PC-9 (cell line): ENCODE measurements at regions not wholly inside any gene's neighbourhood (a gene's known extent, or its start where the extent isn't known, plus 50 kb on each side); places are given as distances from the start of the nearest gene placed in this dataset.

ENCODE experiments used
- BruUV-seq: library from RNA; stranded (reverse); fragments of 400-500 nt; replicated peaks from 2 replicates; lab custom pipeline; 2021; lab: Mats Ljungman, UMichigan
- CTCF ChIA-PET: fragments of 300-600 bp; sonication (Branson Sonifier 250); formaldehyde crosslinking; loops from one replicate; lab custom pipeline; 2022; ENCODE audit warnings: antibody characterized with exemption; lab: Charles Lee
- POLR2A ChIA-PET: fragments of 300-600 bp; sonication (Branson Sonifier 250); formaldehyde crosslinking; loops from one replicate; lab custom pipeline; 2022; ENCODE audit warnings: antibody characterized with exemption; ENCODE audit not compliant: unreplicated experiment; lab: Charles Lee
- DNase-seq, 2 experiments: peaks; one replicate each; pipeline versions ENCODE4 v3.0.0 to v3.0.0-alpha.2; 2015 to 2022; ENCODE audit warnings: mixed read lengths in 1 of 2
- H2AFZ ChIP-seq: fragments of 200-600 bp; sonication (generic); 2 replicates; pipeline ENCODE4 v1.8.1; 2017; ENCODE audit warnings: antibody characterized with exemption
- H3F3A ChIP-seq: fragments of 200-600 bp; sonication (generic); 2 replicates; pipeline ENCODE4 v1.8.1; 2017; ENCODE audit warnings: antibody characterized with exemption, mild to moderate bottlenecking, low read depth; ENCODE audit not compliant: insufficient read depth
- H3K27ac ChIP-seq: fragments of 200-600 bp; sonication (generic); 2 replicates; pipeline ENCODE4 v1.6.1; 2016; ENCODE audit warnings: mixed run types
- H3K27me3 ChIP-seq: fragments of 200-600 bp; sonication (generic); 2 replicates; pipeline ENCODE4 v1.6.1; 2016; ENCODE audit warnings: low read depth, mixed run types; ENCODE audit not compliant: insufficient read depth
- H3K36me3 ChIP-seq: fragments of 200-600 bp; sonication (generic); 2 replicates; pipeline ENCODE4 v1.6.1; 2016; ENCODE audit warnings: low read depth, mixed run types
- H3K4me1 ChIP-seq: fragments of 200-600 bp; sonication (generic); replicated peaks from 2 replicates; pipeline ENCODE4 v1.6.1; 2016; ENCODE audit warnings: mixed run types; ENCODE audit not compliant: insufficient read depth
- H3K4me2 ChIP-seq: fragments of 200-600 bp; sonication (generic); 2 replicates; pipeline ENCODE4 v1.6.1; 2017; ENCODE audit warnings: mixed run types
- H3K4me3 ChIP-seq: fragments of 200-600 bp; sonication (generic); 2 replicates; pipeline ENCODE4 v1.6.1; 2016; ENCODE audit warnings: mixed run types
- H3K79me2 ChIP-seq: fragments of 200-600 bp; sonication (generic); 2 replicates; pipeline ENCODE4 v1.6.1; 2017; ENCODE audit warnings: low read depth, mixed run types
- H3K9me2 ChIP-seq: fragments of 200-600 bp; sonication (generic); 2 replicates; pipeline ENCODE4 v1.8.1; 2017; ENCODE audit warnings: mild to moderate bottlenecking; ENCODE audit not compliant: insufficient read depth
- H3K9me3 ChIP-seq: fragments of 200-600 bp; sonication (generic); 2 replicates; pipeline ENCODE4 v1.8.1; 2016; ENCODE audit warnings: low read depth; ENCODE audit not compliant: insufficient read depth
- H4K20me1 ChIP-seq: fragments of 200-600 bp; sonication (generic); 2 replicates; pipeline ENCODE4 v1.8.1; 2017; ENCODE audit not compliant: insufficient read depth
- EZH2 ChIP-seq: fragments of 200-600 bp; sonication (generic); IDR thresholded peaks from 2 replicates; pipeline ENCODE4 v1.8.0; 2017; ENCODE audit warnings: antibody characterized with exemption, low read depth
- intact Hi-C: fragments of 100-400 bp; cut with micrococcal nuclease; formaldehyde crosslinking; loops from one replicate; pipeline ENCODE4 v1.10.0; 2022; ENCODE audit not compliant: unreplicated experiment
- TF ChIP-seq, protein P1 (sequence below): fragments of 200-600 bp; sonication (generic); conservative IDR thresholded peaks from 2 replicates; pipeline ENCODE4 v1.6.1; 2017; ENCODE audit warnings: mixed run types, antibody characterized with exemption, mild to moderate bottlenecking, moderate library complexity

DNA sequence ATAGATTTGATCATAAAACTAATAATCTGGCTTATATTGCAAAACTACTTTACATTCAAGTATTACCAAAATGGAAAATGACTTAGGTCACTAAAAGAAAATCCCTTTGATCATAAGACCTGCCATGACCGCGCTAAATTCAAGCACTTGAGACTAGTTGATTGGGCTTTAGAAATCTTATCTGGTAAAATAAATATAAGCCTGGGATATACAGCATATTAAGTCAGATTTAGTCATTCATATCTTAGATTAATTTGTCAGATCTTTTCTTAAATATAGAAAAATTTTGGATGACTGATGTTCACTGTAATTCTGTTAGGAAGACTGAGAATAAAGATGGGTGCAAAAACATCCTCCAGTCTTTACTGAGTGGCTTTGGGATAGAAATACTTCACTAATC lies 450.0 kb downstream of the HTR7 start:
- H3K4me2 ChIP-seq, result no peak overlapping the region

DNA sequence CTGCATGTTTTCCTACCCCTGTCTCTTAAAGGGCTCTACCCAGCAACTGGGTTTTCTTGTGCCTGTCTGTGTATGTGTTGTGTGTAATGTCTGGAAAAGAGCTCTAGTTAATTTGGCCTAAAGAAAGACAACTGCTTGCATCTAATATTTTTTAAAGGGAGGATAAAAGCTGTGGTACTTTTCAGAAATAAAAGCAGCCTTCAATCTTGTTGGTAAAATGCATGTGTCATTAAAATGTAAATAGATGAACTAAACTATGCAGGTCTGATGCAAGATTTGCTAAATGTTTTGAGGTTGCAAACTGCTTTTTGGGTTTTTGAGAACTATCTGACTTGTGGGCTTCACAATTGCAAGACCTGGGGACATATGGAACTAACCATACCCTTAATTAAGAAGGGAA lies 445.3 kb downstream of the HTR7 start:
- Histone ChIP-seq H2AFZ (no peak overlapping the region), H3K27me3 (no peaks in the 10 kb centered on the region), H3K36me3 (no peaks in the 10 kb centered on the region), H3K4me1 (peaks cover 14% of the 10 kb centered on the region), H3K9me3 (peaks cover 5% of the 10 kb centered on the region; the same call in 1 of the 2 replicates), H3K79me2 (no peaks in the 10 kb centered on the region), H4K20me1 (no peaks in the 10 kb centered on the region), H3K4me3 (no peak overlapping the region), H3K27ac (no peak overlapping the region), H3K9me2 (no peaks in the 10 kb centered on the region), H3K4me2 (no peak overlapping the region), H3F3A (no peaks in the 10 kb centered on the region)
- no TSS peak for BruUV-seq
- CTCF ChIA-PET, result no interaction called here
- POLR2A ChIA-PET, result no interaction called here
- no peak for TF ChIP-seq EZH2
- TF ChIP-seq, protein P1, sequence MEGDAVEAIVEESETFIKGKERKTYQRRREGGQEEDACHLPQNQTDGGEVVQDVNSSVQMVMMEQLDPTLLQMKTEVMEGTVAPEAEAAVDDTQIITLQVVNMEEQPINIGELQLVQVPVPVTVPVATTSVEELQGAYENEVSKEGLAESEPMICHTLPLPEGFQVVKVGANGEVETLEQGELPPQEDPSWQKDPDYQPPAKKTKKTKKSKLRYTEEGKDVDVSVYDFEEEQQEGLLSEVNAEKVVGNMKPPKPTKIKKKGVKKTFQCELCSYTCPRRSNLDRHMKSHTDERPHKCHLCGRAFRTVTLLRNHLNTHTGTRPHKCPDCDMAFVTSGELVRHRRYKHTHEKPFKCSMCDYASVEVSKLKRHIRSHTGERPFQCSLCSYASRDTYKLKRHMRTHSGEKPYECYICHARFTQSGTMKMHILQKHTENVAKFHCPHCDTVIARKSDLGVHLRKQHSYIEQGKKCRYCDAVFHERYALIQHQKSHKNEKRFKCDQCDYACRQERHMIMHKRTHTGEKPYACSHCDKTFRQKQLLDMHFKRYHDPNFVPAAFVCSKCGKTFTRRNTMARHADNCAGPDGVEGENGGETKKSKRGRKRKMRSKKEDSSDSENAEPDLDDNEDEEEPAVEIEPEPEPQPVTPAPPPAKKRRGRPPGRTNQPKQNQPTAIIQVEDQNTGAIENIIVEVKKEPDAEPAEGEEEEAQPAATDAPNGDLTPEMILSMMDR, result no peak
- no peak for DNase-seq
- intact Hi-C loops, result no loop called here

More for the DNA sequence above, 450.0 kb downstream of the HTR7 start:
- Histone ChIP-seq H3K27ac (no peak overlapping the region), H2AFZ (no peak overlapping the region), H3K9me3 (peaks cover 5% of the 10 kb centered on the region; the same call in 1 of the 2 replicates), H3K4me1 (peaks cover 16% of the 10 kb centered on the region), H3K27me3 (no peaks in the 10 kb centered on the region), H4K20me1 (no peaks in the 10 kb centered on the region), H3K79me2 (no peaks in the 10 kb centered on the region), H3K36me3 (no peaks in the 10 kb centered on the region), H3K9me2 (no peaks in the 10 kb centered on the region), H3F3A (peaks cover 13% of the 10 kb centered on the region; the same call in 1 of the 2 replicates), H3K4me3 (no peak overlapping the region)
- intact Hi-C loops, result loop anchor here (5.0 to 10.0 kb wide), 4 partner anchors 74 to 184 kb away; no protein-coding TSS in a partner anchor
- ChIA-PET POLR2A (no interaction called here), CTCF (no interaction called here)
- no peak for DNase-seq
- no peak for TF ChIP-seq EZH2
- TF ChIP-seq, protein P1, result no peak
- no TSS peak for BruUV-seq

DNA sequence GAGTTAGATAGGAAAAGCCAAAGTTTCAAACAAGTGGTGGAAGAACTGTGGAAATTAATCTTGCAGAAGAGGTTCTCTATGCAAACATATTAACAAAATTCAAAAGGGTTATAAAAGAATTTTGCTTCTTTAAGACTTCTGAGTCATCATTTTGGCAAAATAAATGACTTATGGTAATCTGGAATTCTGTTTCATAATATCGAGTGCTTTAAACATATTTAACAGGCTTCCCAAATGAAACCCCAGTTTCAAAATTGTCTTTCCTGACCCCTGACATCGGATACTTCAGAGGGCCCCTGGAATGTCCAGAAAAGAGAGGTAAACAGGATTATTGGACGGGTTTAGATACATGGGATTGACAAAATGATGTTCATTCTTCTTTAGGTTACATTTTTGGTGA lies 444.6 kb downstream of the HTR7 start:
- intact Hi-C loops, result no loop called here
- TF ChIP-seq EZH2, result no peak
- TF ChIP-seq, protein P1, result no peak
- Histone ChIP-seq H3K27ac (no peak overlapping the region), H3K4me1 (peaks cover 12% of the 10 kb centered on the region; the same call in 1 of the 2 replicates), H3K4me3 (no peak overlapping the region), H3K9me3 (peaks cover 5% of the 10 kb centered on the region; the same call in 1 of the 2 replicates), H3K79me2 (no peaks in the 10 kb centered on the region), H3F3A (no peaks in the 10 kb centered on the region), H3K9me2 (no peaks in the 10 kb centered on the region), H3K4me2 (no peak overlapping the region), H2AFZ (no peak overlapping the region), H3K36me3 (no peaks in the 10 kb centered on the region), H3K27me3 (no peaks in the 10 kb centered on the region), H4K20me1 (no peaks in the 10 kb centered on the region)
- DNase-seq, result no peak
- no TSS peak for BruUV-seq
- ChIA-PET CTCF (no interaction called here), POLR2A (no interaction called here)
